WERI-Rb-1 (cell line): ENCODE measurements at regions not wholly inside any gene's neighbourhood (a gene's known extent, or its start where the extent isn't known, plus 50 kb on each side); places are given as distances from the start of the nearest gene placed in this dataset.

Experiments
- DNase-seq: peaks from one replicate; pipeline ENCODE4 v3.0.0-alpha.2; 2020
- H3K27ac ChIP-seq: fragments of 250-450 bp; sonication (Bioruptor Pico); 2 replicates; pipeline ENCODE4 v1.5.1; 2020; ENCODE audit warnings: mild to moderate bottlenecking, moderate library complexity
- H3K27me3 ChIP-seq: fragments of 250-450 bp; sonication (Bioruptor Pico); 2 replicates; pipeline ENCODE4 v1.5.1; 2021; ENCODE audit warnings: mild to moderate bottlenecking, low read depth, moderate library complexity; ENCODE audit not compliant: insufficient read depth, severe bottlenecking
- H3K36me3 ChIP-seq: fragments of 250-450 bp; sonication (Bioruptor Pico); 2 replicates; pipeline ENCODE4 v1.5.1; 2020; ENCODE audit warnings: mild to moderate bottlenecking, moderate library complexity
- H3K4me3 ChIP-seq: 2 replicates; pipeline ENCODE4 v1.5.1; 2011; ENCODE audit warnings: low read depth, mild to moderate bottlenecking, control low read depth, low read length
- H3K9me3 ChIP-seq: fragments of 250-450 bp; sonication (Bioruptor Pico); 2 replicates; pipeline ENCODE4 v1.5.1; 2021; ENCODE audit warnings: mild to moderate bottlenecking, moderate library complexity; ENCODE audit not compliant: severe bottlenecking
- TF ChIP-seq, protein P1 (sequence below): IDR thresholded peaks from 2 replicates; pipeline ENCODE4 v1.5.1; 2011; ENCODE audit warnings: low read depth, mild to moderate bottlenecking, control low read depth, inconsistent platforms, low read length

- Histone ChIP-seq H3K9me3 (no peaks in the 10 kb centered on the region), H3K4me3 (no peak overlapping the region), H3K36me3 (no peaks in the 10 kb centered on the region), H3K27me3 (no peaks in the 10 kb centered on the region), H3K27ac (no peak overlapping the region)
- DNase-seq, result no peak
- TF ChIP-seq, protein P1, sequence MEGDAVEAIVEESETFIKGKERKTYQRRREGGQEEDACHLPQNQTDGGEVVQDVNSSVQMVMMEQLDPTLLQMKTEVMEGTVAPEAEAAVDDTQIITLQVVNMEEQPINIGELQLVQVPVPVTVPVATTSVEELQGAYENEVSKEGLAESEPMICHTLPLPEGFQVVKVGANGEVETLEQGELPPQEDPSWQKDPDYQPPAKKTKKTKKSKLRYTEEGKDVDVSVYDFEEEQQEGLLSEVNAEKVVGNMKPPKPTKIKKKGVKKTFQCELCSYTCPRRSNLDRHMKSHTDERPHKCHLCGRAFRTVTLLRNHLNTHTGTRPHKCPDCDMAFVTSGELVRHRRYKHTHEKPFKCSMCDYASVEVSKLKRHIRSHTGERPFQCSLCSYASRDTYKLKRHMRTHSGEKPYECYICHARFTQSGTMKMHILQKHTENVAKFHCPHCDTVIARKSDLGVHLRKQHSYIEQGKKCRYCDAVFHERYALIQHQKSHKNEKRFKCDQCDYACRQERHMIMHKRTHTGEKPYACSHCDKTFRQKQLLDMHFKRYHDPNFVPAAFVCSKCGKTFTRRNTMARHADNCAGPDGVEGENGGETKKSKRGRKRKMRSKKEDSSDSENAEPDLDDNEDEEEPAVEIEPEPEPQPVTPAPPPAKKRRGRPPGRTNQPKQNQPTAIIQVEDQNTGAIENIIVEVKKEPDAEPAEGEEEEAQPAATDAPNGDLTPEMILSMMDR, result no peak
Measured at GRCh38 chr10:107611115-107611514, 446.6 kb upstream of the SORCS1 start.

DNA sequence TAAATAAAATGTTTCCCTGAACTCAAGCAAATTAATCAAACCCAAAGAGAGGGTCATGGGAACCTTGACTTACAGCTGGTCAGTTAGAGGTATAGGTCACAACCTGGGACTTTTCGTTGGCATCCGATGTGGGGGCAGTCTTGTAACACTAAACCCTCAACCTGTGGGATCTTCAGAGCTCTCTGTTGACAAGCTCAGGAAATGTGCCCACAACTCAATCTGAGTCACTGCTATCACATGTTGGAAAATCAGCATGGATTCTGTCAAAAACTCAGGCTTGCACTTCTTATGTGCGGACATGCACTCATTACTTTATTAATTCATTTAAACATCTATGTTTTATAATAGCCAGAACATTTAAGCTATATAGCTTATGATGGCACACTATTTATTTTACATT lies 424.6 kb upstream of the SORCS1 start:
- Histone ChIP-seq H3K36me3 (no peaks in the 10 kb centered on the region), H3K9me3 (peaks cover 6% of the 10 kb centered on the region), H3K27me3 (no peaks in the 10 kb centered on the region), H3K27ac (no peak overlapping the region), H3K4me3 (no peak overlapping the region)
- DNase-seq, result no peak
- TF ChIP-seq, protein P1, result no peak

- no peak overlapping the region for H3K4me3 ChIP-seq
- TF ChIP-seq, protein P1, result no peak
- no peaks in the 10 kb centered on the region for H3K36me3 ChIP-seq
- no peak for DNase-seq
- H3K9me3 ChIP-seq, result peaks cover 6% of the 10 kb centered on the region
- H3K27me3 ChIP-seq, result no peaks in the 10 kb centered on the region
- H3K27ac ChIP-seq, result no peak overlapping the region
Measured at GRCh38 chr10:107585630-107586029, 421.1 kb upstream of the SORCS1 start.

- Histone ChIP-seq H3K27me3 (no peaks in the 10 kb centered on the region), H3K4me3 (no peak overlapping the region), H3K9me3 (peaks cover 6% of the 10 kb centered on the region), H3K36me3 (no peaks in the 10 kb centered on the region), H3K27ac (no peak overlapping the region)
- TF ChIP-seq, protein P1, result no peak
- no peak for DNase-seq
Measured at GRCh38 chr10:107583974-107584373, 419.5 kb upstream of the SORCS1 start.

DNA sequence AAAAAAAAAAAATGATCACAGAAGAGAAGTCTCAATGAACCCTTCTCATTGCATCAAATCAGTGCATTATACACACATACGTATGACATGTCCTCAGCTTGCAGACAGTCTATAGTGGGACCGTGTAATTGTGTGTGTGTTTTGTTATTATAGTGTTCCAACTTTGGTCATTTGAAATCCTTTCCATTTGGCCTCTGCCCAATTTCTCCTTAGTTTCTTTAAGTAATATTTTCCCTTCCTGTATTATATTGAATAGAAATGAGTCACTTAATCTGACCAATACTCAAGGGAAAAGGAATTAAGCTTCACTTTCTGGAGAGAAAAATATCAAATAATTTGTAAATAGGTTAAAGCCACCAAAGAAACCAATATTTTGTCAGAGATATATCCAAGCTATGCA lies 415.5 kb upstream of the SORCS1 start:
- Histone ChIP-seq H3K27ac (no peak overlapping the region), H3K4me3 (no peak overlapping the region), H3K36me3 (no peaks in the 10 kb centered on the region), H3K27me3 (no peaks in the 10 kb centered on the region), H3K9me3 (no peaks in the 10 kb centered on the region)
- DNase-seq, result no peak
- TF ChIP-seq, protein P1, result no peak

DNA sequence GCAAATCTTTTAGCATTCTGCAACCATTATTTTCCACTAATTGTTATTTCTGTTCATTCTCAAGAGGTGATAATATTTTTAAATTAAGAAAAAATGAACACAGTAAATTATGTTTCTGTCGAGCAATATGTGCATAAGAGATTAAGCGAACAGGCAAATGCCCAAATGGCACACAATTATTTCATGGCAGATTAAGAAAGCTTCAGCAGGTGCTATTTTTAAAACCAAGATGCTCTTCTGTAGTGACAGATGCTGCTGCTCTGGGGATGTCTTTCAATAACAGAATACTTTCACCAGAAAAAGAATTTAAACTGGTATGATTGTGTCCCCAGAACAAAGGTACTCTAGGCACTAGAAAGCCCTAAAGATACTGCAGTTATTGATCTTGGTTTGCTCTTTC lies 412.7 kb upstream of the SORCS1 start:
- no peak overlapping the region for H3K4me3 ChIP-seq
- H3K27ac ChIP-seq, result no peak overlapping the region
- H3K36me3 ChIP-seq, result no peaks in the 10 kb centered on the region
- no peaks in the 10 kb centered on the region for H3K9me3 ChIP-seq
- TF ChIP-seq, protein P1, result no peak
- no peak for DNase-seq
- no peaks in the 10 kb centered on the region for H3K27me3 ChIP-seq
